ENCODE measurements at regions not wholly inside any gene's neighbourhood (a gene's known extent, or its start where the extent isn't known, plus 50 kb on each side); places are given as distances from the start of the nearest gene placed in this dataset.
"Not testable (repeated sequence)": the region's sequence is repeated elsewhere in the genome, so short reads cannot be mapped to it uniquely, and the experiment has no call there.

- DNase-seq (ENCODE audit: low read depth in 2 of 2) = no peak
Observed at GRCh38 chr14:105856676-105857219, 330.4 kb downstream of the TMEM121 start.

DNA sequence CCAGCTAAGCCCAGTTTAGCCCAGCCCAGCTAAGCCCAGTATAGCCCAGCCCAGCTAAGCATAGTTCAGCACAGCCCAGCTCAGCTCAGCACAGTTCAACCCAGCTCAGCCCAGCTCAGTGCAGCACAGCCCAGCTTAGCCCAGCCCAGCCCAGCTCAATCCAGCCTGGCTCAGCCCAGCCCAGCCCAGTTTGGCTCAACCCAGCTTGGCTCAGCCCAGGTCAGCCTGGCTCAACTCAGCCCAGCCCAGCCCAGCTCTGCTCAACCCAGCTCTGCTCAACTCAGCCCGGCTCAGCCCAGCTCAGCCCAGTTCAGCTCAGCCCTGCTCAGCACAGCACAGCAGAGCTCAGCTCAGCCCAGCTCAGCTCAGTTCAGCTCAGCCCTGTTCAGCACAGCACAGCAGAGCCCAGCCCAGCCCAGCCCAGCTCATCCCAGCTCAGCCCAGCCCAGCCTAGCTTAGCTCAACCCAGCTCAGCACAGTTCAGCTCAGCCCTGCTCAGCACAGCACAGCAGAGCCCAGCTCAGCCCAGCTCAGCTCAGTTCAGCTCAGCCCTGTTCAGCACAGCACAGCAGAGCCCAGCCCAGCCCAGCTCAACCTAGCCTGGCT lies 330.9 kb downstream of the TMEM121 start:
- no peak for DNase-seq (ENCODE audit: low read depth in 2 of 2)

DNA sequence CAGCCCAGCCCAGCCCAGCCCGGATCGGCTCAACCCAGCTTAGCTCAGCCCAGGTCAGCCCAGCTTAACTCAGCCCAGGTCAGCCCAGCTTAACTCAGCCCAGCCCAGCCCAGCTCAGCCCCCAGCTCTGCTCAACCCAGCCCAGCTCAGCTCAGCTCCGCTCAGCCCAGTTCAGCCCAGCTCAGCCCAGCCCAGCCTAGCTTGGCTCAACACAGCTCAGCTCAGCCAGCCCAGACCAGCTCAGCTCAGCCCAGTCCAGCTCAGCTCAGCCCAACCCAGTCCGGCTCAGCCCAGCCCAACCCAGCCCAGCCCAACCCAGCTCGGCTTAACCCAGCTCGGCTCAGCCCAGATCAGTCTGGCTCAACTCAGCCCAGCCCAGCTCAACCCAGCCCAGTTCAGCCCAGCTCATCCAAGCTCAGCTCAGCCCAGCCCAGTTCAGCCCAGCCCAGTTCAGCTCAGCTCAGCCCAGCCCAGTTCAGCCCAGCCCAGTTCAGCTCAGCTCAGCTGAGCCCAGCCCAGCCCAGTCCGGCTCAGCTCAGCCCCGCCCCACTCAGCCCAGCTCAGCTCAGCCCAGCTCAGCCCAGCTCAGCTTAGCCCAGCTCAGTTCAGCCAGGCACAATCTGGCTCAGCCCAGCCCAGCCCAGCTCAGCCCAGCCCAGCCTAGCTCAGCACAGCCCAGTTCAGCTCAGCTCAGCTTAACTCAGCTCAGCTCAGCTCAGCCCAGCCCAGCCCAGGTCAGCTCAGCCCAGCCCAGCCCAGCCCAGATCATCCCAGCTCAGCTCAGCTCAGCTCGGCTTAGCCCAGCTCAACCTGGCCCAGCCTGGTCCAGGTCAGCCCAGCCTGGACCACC lies 331.7 kb downstream of the TMEM121 start:
- no peak for DNase-seq (ENCODE audit: low read depth in 2 of 2)

DNA sequence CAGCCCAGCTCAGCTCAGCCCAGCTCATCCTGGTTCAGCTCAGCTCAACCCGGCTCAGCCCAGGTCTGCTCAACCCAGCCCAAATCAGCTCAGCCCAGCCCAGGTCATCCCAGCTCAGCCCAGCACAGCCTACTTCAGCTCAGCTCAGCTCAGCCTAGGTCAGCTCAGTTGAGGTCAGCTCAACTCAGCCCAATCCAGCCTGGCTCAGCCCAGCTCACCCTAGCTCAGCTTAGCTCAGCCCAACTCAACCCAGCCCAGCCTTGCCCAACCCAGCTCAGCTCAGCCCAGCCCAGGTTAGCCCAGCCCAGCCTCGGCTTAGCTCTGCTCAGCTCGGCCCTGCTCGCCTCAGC lies 332.3 kb downstream of the TMEM121 start:
- no peak for DNase-seq (ENCODE audit: low read depth in 2 of 2)

- DNase-seq (ENCODE audit: low read depth in 2 of 2) = not testable (repeated sequence)
Observed at GRCh38 chr14:105859073-105859716, 332.8 kb downstream of the TMEM121 start.

- no peak for DNase-seq (ENCODE audit: low read depth in 2 of 2)
Observed at GRCh38 chr14:105859717-105860614, 333.6 kb downstream of the TMEM121 start.

DNA sequence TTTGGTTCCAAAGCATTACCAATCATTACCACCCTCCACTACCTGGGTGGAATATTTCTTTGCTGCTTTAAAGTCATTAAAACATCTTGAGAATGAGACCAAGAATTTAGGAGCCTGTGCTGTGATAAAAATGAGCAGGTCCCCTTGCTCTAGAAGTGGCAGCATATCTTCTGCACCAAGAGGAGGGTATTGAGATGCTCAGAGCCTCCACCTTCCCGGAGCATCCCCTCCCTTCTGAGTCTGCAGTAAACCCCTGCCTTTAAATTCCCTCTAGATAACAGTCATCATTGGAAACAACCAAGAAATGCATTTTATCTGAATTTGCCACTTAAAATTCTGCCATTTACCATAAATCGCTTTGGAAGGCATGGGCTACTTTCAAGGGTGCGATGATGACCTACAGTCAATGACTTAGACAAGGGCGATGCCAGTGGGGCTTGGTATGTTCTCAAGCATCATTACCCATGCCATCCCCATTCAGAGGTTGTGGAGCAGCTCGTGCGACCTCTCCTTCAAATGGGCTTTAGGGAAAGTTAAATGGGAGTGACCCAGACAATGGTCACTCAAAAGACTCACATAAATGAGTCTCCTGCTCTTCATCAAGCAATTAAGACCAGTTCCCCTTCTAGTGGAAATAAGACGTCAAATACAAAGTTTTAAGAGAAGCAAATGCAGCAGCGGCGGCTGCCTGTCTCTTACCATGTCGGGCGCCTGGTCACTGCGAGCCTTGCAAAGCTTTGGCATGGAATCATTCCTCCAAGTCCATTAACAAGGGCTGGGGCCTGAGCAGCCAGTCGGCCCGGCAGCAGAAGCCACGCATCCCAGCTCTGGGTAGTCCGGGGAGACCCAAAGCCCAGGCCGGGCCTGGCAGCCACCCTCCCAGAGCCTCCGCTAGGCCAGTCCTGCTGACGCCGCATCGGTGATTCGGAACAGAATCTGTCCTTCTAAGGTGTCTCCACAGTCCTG lies 334.5 kb downstream of the TMEM121 start:
- DNase-seq (ENCODE audit: low read depth in 2 of 2) = no peak

DNA sequence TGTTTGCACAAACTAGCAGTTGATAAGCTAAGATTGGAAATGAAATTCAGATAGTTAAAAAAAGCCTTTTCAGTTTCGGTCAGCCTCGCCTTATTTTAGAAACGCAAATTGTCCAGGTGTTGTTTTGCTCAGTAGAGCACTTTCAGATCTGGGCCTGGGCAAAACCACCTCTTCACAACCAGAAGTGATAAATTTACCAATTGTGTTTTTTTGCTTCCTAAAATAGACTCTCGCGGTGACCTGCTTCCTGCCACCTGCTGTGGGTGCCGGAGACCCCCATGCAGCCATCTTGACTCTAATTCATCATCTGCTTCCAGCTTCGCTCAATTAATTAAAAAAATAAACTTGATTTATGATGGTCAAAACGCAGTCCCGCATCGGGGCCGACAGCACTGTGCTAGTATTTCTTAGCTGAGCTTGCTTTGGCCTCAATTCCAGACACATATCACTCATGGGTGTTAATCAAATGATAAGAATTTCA lies 335.6 kb downstream of the TMEM121 start:
- no peak for DNase-seq (ENCODE audit: low read depth in 2 of 2)

DNA sequence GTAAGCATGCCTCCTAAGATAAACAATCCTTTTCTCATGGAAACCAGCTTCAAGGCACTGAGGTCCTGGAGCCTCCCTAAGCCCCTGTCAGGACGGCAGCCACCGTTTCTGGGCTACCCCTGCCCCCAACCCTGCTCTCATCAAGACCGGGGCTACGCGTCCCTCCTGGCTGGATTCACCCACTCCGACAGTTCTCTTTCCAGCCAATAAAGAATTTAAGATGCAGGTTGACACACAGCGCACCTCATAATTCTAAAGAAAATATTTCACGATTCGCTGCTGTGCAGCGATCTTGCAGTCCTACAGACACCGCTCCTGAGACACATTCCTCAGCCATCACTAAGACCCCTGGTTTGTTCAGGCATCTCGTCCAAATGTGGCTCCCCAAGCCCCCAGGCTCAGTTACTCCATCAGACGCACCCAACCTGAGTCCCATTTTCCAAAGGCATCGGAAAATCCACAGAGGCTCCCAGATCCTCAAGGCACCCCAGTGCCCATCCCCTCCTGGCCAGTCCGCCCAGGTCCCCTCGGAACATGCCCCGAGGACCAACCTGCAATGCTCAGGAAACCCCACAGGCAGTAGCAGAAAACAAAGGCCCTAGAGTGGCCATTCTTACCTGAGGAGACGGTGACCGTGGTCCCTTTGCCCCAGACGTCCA lies 336.3 kb downstream of the TMEM121 start:
- no peak for DNase-seq (ENCODE audit: low read depth in 2 of 2)

- DNase-seq (ENCODE audit: low read depth in 2 of 2) = no peak
Observed at GRCh38 chr14:105863296-105864108, 337.1 kb downstream of the TMEM121 start.

- DNase-seq (ENCODE audit: low read depth in 2 of 2) = no peak
Observed at GRCh38 chr14:105864116-105864515, 337.7 kb downstream of the TMEM121 start.

DNA sequence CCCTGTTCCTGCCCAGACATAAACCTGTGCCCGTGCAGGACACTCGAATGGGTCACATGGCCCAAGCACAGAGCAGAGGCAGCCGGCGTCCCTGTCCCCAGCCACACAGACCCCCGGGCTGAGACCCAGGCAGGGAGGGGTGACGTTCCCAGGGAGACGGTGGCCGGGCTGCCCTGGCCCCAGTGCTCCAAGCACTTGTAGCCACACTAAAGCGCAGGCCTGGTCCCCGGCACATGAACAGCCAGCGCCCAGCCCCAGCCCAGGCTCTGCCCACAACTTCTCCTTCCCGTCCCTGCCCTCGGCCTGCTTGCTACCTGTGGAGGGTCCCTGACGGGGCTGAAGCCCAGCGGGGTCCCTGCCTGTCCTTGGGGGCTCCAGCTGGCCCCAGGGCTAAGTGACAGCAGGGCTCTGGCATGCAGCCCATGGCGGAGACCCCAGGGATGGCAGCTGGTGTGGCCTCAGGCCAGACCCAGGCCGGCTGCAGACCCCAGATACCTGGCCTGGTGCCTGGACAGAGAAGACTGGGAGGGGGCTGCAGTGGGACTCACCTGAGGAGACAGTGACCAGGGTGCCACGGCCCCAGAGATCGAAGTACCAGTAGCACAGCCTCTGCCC lies 338.4 kb downstream of the TMEM121 start:
- DNase-seq (ENCODE audit: low read depth in 2 of 2) = no peak

- DNase-seq (ENCODE audit: low read depth in 2 of 2) = no peak
Observed at GRCh38 chr14:105865266-105865903, 339.0 kb downstream of the TMEM121 start.

GRCh38 chr14:105865904-105866840 lies 339.8 kb downstream of the TMEM121 start:
- no peak for DNase-seq (ENCODE audit: low read depth in 2 of 2)

GRCh38 chr14:105866841-105867321 lies 340.5 kb downstream of the TMEM121 start:
- no peak for DNase-seq (ENCODE audit: low read depth in 2 of 2)

DNA sequence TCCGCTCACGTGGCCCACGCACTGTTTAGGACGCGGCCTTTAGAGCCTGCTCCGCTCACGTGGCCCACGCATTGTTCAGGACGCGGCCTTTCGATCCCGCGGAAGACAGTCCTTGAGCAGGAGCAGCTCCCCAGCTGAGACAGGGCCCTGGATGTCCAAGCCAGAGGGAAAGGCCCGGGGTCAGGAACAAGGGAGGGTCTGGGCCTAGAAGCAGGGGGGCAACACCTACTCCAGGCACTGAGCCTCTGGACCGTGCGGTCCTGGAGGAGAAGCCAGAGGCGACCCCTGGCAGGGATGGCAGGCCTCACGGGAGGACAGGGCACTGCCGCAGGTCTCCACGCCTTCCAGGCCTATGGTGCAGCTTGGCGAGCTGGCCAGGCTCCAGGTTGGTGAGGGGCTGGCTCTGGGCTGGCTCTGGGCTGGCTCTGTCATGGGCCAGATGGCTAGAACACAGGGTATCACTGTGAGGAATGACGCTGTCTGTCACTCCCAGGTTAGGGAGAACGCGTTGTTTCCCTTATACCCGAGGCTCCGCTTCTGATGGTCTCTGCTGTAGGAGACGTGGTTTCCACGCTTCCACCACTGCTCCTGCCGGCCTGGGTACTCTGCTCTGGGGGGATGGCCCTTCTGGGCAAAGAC lies 341.7 kb downstream of the TMEM121 start:
- no peak for DNase-seq (ENCODE audit: low read depth in 2 of 2)
